Effector memory CD8-positive, alpha-beta T cell (primary cell): ENCODE measurements at regions not wholly inside any gene's neighbourhood (a gene's known extent, or its start where the extent isn't known, plus 50 kb on each side); places are given as distances from the start of the nearest gene placed in this dataset.
A peak's percentile ranks its signal among the peaks of the same experiment; 100 is the strongest.

Source experiments
- ATAC-seq: fragments of 150-1000 bp; cut with Tn5 transposase; replicated peaks from 2 replicates; pipeline ENCODE4 v1.10.0; 2021; ENCODE audit warnings: mild to moderate bottlenecking, moderate library complexity
- DNase-seq, 3 experiments: peaks; one replicate each; pipeline ENCODE4 v3.0.0; 2021
- H3K27ac Mint-ChIP-seq, 2 donors: one replicate each; pipeline ENCODE4 v1.8.0; 2022; ENCODE audit warnings: mild to moderate bottlenecking in 2 of 2, mixed read lengths in 2 of 2, moderate library complexity in 2 of 2
- H3K27me3 Mint-ChIP-seq, 2 donors: one replicate each; pipeline ENCODE4 v1.8.0; 2022; ENCODE audit warnings: mixed read lengths in 2 of 2
- H3K36me3 Mint-ChIP-seq: one replicate; pipeline ENCODE4 v1.8.0; 2022; ENCODE audit warnings: mild to moderate bottlenecking, moderate library complexity, mixed read lengths; ENCODE audit not compliant: insufficient read depth
- H3K4me1 Mint-ChIP-seq, 2 donors: one replicate each; pipeline ENCODE4 v1.8.0; 2022; ENCODE audit warnings: low read depth in 2 of 2, mixed read lengths in 2 of 2
- H3K4me3 Mint-ChIP-seq, 2 donors: one replicate each; pipeline ENCODE4 v1.8.0; 2022; ENCODE audit warnings: mild to moderate bottlenecking in 2 of 2, mixed read lengths in 2 of 2, moderate library complexity in 2 of 2
- H3K9me3 Mint-ChIP-seq, 2 donors: one replicate each; pipeline ENCODE4 v1.8.0; 2022; ENCODE audit warnings: mixed read lengths in 2 of 2

DNA sequence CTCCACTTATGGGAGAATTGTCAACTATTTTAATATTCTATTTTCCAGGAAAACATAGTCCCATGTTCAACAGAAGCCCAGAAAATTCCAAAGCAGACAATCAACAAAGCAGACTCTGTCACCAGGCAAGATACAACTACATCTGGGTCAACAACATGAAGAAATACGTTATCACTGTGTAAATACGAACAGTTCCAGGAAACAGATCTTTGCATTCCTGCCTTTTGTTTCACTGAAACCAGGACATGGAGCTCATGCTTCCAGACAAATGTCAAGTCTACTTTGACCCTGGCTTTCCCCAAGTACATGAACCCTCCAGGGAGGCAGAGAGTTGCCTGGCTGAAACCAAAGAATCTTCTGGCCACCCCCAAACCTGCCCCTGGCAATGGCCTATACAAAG lies 106.7 kb downstream of the SETD4 start:
- Mint-ChIP-seq H3K4me3 (no peak overlapping the region), H3K9me3 (no peaks in the 10 kb centered on the region), H3K4me1 (no peaks in the 10 kb centered on the region), H3K36me3 (no peaks in the 10 kb centered on the region), H3K27me3 (peaks cover 22 to 52% of the 10 kb centered on the region in 2 donors), H3K27ac (no peak overlapping the region)
- no peak for DNase-seq
- no peak for ATAC-seq

DNA sequence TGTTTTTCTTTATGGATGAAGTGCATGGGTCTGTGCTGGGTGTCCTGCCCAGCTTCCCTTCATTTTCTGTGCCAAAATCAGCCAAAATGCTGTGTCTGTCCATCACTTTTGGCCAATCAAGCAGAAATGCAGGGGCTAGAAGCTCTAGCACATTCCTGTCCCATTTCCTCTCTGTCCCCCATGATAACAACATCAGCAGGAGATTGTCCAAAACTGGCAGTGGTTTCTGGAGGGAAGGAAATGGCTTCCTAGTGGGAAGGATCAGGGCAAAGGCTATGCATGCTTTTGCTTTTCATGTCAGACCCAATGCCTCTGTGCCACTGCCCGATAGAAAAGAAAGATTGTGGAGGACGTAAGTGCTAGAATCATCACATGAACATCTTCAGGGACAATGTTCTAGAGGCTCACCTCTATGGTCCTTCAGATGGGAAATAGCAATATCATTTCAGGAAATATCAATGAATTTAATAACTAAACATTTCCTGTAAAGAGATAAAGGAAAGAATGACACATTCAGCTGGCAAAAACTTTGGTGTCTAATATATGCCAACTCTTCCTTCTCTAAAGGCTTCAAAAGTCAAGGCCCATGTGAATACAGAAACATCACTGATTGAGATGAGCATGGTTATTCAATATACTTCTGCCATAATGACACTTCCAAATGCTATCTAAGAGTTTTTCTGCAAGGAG lies 107.5 kb downstream of the SETD4 start:
- H3K4me1 Mint-ChIP-seq, result no peaks in the 10 kb centered on the region
- H3K27me3 Mint-ChIP-seq, result peaks cover 21 to 51% of the 10 kb centered on the region in 2 donors
- DNase-seq (no peak), ATAC-seq (no peak)
- H3K9me3 Mint-ChIP-seq, result no peaks in the 10 kb centered on the region
- no peak overlapping the region for H3K27ac Mint-ChIP-seq
- no peak overlapping the region for H3K4me3 Mint-ChIP-seq
- no peaks in the 10 kb centered on the region for H3K36me3 Mint-ChIP-seq

DNA sequence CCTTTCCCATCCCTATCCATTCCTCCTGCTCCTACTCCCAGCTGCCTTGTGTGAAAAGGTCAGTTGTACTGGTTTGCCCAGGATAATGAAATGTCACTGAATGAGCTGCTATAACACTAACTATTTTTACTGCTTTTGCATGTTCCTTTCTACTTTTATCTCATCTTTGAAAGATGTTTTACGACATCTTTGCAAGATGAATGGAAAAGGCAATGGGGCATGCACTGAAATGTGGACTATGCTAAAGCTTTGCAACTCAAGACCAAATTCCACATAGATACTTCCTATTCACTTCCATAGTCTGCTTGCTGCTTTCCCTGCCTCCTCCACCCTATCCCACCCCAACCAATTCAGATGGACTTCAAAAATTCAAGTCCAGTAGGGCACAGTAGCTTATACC lies 111.3 kb downstream of the SETD4 start:
- Mint-ChIP-seq H3K27ac (no peak overlapping the region), H3K4me1 (no peaks in the 10 kb centered on the region), H3K9me3 (no peaks in the 10 kb centered on the region), H3K27me3 (peaks cover 8 to 33% of the 10 kb centered on the region in 2 donors), H3K36me3 (no peaks in the 10 kb centered on the region), H3K4me3 (no peak overlapping the region)
- no peak for ATAC-seq
- no peak for DNase-seq

DNA sequence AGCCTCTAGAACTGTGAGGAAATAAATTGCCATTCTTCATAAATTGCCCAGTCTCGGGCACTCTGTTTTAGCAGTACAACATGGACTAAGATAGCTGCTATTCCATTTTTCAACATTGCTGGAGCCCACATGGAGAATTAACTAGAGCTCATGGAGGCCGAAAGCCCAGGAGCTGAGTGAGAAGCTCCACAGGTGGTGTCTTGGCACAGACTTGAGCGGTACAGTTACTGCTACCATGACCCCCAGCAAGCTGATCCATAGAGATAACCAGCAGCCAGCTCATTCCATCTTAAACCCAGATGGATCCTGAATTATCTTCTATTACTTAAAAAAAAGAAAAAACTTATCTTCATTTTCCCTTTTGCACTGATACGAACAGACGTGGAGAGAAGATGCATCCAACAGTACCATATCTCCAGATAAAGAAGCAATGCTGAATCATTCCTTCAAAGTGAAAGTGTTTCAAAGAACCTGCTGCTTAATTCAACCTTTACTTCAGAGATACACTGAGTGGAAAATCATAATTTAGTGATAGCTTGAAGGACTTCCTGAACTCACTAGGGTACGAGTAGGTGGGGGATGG lies 115.1 kb downstream of the SETD4 start:
- ATAC-seq, result no peak

DNA sequence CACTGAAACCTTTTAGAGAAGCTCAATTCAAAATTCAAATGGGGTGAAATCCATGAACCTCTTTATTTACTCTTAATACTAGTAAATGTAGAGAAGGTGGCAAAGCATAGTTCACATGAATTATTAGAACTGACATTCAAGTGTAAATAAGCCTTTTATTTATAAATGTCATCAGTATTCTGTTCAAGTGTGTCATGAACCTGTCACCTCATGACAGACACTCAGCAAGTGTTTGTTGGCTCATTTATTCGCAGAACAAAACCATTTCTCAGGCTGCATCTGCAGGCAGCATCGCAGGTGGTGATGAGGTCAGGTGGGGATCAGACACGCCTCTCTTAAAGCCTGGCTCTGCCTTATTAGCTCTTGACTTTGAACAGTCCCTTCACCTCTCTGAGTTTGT lies 116.6 kb downstream of the SETD4 start:
- Mint-ChIP-seq H3K4me3 (no peak overlapping the region), H3K36me3 (no peaks in the 10 kb centered on the region), H3K4me1 (no peaks in the 10 kb centered on the region), H3K27me3 (peaks cover 0 to 6% of the 10 kb centered on the region in 2 donors), H3K27ac (no peak overlapping the region), H3K9me3 (no peaks in the 10 kb centered on the region)
- DNase-seq (no peak), ATAC-seq (no peak)

More for the DNA sequence above, 115.1 kb downstream of the SETD4 start:
- Mint-ChIP-seq H3K4me1 (no peaks in the 10 kb centered on the region), H3K9me3 (no peaks in the 10 kb centered on the region), H3K27ac (no peak overlapping the region), H3K4me3 (no peak overlapping the region), H3K27me3 (peaks cover 1 to 10% of the 10 kb centered on the region in 2 donors), H3K36me3 (no peaks in the 10 kb centered on the region)
- DNase-seq, result no peak

DNA sequence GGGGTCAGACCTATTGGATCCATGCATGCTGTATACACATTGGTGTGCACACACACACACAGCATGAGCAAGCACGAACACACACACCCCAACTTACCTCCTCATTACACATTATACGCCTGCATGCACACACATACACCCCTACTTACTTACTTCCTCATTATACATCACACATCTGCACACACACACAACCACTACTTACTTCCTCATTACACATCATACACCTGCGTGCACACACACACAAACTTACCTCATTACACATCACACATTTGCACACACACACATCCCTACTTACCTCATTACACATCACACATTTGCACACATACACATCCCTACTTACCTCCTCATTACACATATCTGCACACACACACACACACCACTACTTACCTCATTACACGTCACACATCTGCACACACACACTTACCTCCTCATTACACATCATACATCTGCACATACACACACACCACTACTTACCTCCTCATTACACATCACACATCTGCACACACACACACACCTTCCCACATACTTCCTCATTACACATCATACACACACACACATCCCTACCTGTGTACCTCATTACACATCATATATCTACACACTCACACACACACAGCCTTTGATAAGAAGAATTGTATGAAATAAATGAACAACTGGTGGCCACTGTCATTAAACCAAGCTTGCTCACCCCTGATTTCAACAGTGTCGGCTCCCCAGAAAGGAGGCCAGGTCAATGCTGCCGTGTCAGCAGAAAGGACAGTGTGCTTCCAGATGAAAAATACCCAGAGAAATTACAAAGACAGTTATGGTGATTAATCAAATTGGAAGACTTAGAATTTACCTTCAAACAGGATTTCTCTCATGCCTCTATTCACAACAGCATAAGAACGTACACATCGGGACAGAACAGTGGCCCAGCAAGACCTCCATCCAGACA lies 117.8 kb downstream of the SETD4 start:
- Mint-ChIP-seq H3K4me1 (no peaks in the 10 kb centered on the region), H3K27me3 (peaks cover 0 to 6% of the 10 kb centered on the region in 2 donors), H3K9me3 (no peaks in the 10 kb centered on the region), H3K4me3 (no peak overlapping the region), H3K36me3 (no peaks in the 10 kb centered on the region), H3K27ac (no peak overlapping the region)
- DNase-seq (no peak), ATAC-seq (no peak)

DNA sequence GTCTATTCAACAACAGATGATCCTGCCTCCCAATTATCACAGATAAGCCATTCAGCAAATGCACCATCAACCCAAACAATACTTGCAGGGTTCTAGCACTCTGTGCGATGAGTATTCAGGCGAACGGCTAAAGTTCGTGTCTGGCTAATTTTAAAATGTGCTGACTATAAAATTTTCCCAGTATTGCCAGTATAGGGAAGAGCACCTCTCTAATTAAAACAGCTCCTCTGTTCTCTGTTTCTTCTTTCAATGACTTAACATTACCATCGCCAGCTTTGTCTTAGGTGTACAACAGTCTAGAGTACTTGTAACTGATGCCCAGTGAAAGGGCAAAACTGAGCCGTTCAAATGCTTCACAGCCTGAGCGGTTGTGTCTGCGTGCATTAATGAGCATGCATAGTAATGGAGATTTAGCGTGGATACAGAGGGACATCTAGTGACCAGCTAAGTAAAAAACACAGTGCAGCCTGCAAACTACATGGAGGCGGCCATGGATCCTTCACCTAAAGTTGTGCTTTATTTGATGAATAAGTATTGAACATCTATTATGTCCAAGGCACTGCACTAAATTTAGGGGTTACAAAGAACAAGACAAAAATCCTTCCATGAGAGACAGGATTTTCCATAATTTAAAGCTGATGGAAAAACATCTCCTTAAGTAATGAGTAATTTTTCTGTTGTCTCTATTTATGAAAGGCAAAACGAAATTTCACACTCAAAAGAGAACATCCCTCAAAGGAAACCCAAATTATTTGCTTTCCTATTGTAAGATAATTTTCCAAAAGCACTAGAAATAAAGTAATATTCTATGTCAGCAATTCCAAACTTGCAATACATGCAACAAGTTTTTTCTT lies 120.0 kb downstream of the SETD4 start:
- H3K27ac Mint-ChIP-seq, result no peak overlapping the region
- no peaks in the 10 kb centered on the region for H3K9me3 Mint-ChIP-seq
- no peaks in the 10 kb centered on the region for H3K36me3 Mint-ChIP-seq
- H3K27me3 Mint-ChIP-seq, result peaks cover 0 to 9% of the 10 kb centered on the region in 2 donors
- no peak overlapping the region for H3K4me3 Mint-ChIP-seq
- DNase-seq, result no peak
- H3K4me1 Mint-ChIP-seq, result no peaks in the 10 kb centered on the region
- no peak for ATAC-seq

DNA sequence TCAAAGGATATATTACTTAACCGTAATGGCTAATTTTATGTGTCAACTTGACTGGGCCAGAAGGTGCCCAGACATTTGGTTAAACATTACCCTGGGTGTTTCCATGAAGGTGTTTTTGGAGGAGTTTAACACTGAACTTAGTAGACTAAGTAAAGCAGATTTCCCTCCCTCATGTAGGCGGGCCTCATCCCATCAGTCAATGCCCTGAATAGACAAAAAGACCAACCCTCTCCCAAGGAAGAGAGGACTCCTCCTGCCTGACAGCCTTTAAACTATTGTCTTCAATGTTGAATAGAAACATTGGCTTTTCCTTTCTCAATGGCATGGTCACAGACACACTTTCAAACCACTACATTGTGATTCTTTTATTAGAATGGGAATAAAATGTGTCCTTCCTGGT lies 121.9 kb downstream of the SETD4 start:
- H3K36me3 Mint-ChIP-seq, result no peaks in the 10 kb centered on the region
- H3K4me3 Mint-ChIP-seq, result no peak overlapping the region
- peaks cover 0 to 9% of the 10 kb centered on the region in 2 donors for H3K27me3 Mint-ChIP-seq
- no peak overlapping the region for H3K27ac Mint-ChIP-seq
- DNase-seq, result no peak
- ATAC-seq, result no peak
- no peaks in the 10 kb centered on the region for H3K4me1 Mint-ChIP-seq
- no peaks in the 10 kb centered on the region for H3K9me3 Mint-ChIP-seq

DNA sequence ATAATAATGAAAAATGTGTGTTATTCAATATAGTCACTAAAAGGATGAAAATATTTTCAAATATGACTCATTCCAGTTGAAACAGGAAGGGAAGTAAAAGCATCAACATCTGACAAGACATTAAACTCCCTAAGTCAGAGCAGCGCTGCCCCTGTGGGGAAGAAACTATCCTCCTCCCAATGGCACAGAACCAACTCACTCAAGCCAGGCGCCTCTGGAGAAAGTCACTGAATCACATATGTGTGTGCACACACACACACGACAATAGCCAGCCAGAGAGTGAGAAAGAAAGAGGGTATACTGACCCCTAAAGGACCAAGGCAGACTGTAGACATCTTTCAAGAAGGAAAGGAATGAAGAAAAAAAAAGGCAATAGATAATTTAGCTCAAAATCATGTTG lies 126.9 kb downstream of the SETD4 start:
- ATAC-seq (no peak), DNase-seq (no peak)
- H3K27ac Mint-ChIP-seq, result no peak overlapping the region

DNA sequence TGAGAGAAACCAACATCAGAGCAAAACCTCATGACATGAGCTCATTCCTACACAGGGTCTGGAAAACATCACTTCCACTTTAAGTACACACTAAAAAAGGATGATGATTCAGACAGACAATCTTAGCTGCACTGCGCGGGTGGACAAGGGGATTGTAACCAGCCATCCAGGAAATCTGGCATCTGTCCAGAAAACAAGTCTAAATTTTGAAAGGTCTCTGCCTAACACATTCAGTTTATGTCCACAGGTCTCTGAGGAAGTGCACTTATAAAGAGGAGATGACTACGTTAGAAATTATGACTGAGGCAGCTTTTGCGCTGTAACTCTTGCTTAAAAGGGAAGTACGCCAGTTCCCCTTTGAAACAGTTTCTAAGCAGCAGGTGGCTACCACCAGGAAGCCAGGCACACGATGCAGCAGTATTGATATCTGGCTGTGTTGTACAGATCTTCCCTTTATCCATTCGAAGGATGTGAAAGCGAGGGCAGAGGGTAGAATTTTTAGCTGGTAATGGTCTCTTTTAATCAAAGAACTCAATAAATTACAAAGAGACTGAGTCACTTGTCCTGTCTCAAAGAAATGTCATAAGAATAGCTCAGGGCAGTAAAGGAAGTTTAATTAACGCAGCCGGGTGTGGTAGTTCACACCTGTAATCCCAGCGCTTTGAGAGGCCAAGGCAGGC lies 128.0 kb downstream of the SETD4 start:
- H3K36me3 Mint-ChIP-seq, result no peaks in the 10 kb centered on the region
- H3K27me3 Mint-ChIP-seq, result peaks cover 22 to 26% of the 10 kb centered on the region in 2 donors
- no peak overlapping the region for H3K27ac Mint-ChIP-seq
- ATAC-seq, result peak; percentile 42
- no peaks in the 10 kb centered on the region for H3K9me3 Mint-ChIP-seq
- H3K4me3 Mint-ChIP-seq, result no peak overlapping the region
- DNase-seq, result no peak
- H3K4me1 Mint-ChIP-seq, result no peaks in the 10 kb centered on the region

More for the DNA sequence above, 126.9 kb downstream of the SETD4 start:
- Mint-ChIP-seq H3K27me3 (peaks cover 11 to 15% of the 10 kb centered on the region in 2 donors), H3K9me3 (no peaks in the 10 kb centered on the region), H3K36me3 (no peaks in the 10 kb centered on the region), H3K4me1 (no peaks in the 10 kb centered on the region), H3K4me3 (no peak overlapping the region)

- ATAC-seq, result no peak
- peaks cover 37 to 47% of the 10 kb centered on the region in 2 donors for H3K27me3 Mint-ChIP-seq
Measured at GRCh38 chr21:35929901-35930300, 130.4 kb downstream of the SETD4 start.

DNA sequence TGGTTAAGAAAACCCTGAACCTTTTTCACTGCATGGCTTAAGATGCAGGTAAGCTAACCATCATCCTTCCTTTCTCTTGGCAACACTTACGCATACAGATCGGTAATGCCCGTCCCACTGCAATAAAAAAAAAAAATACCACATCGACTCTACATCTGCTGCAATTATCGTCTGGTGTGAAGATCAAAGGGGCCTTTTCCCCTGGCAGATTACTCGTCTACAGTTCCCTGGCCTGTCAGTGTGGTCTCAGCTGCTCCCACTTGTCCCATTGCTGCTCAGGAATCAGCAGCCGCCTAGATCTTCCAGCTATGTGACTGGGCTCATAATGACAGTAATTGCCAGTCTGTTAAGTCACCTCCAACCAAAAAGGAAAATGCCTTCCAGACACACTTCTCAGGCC lies 133.1 kb downstream of the SETD4 start:
- no peaks in the 10 kb centered on the region for H3K36me3 Mint-ChIP-seq
- H3K4me1 Mint-ChIP-seq, result no peaks in the 10 kb centered on the region
- H3K27me3 Mint-ChIP-seq, result peaks cover 58 to 61% of the 10 kb centered on the region in 2 donors
- ATAC-seq (no peak), DNase-seq (no peak)
- no peak overlapping the region for H3K27ac Mint-ChIP-seq
- no peak overlapping the region for H3K4me3 Mint-ChIP-seq
- no peaks in the 10 kb centered on the region for H3K9me3 Mint-ChIP-seq

More at GRCh38 chr21:35929901-35930300, 130.4 kb downstream of the SETD4 start:
- H3K9me3 Mint-ChIP-seq, result no peaks in the 10 kb centered on the region
- no peaks in the 10 kb centered on the region for H3K36me3 Mint-ChIP-seq
- no peak overlapping the region for H3K27ac Mint-ChIP-seq
- H3K4me1 Mint-ChIP-seq, result no peaks in the 10 kb centered on the region
- no peak for DNase-seq
- H3K4me3 Mint-ChIP-seq, result no peak overlapping the region
